OCI-LY1 (cell line): ENCODE measurements at regions not wholly inside any gene's neighbourhood (a gene's known extent, or its start where the extent isn't known, plus 50 kb on each side); places are given as distances from the start of the nearest gene placed in this dataset.

ENCODE experiments used
- EZH2 ChIP-seq: fragments of 200-600 bp; sonication (generic), shearing (Covaris generic); IDR thresholded peaks from 2 replicates; pipeline ENCODE4 v1.8.0; 2017; ENCODE audit warnings: borderline replicate concordance, mixed run types, mild to moderate bottlenecking, antibody characterized with exemption, low read length, moderate library complexity, mixed read lengths
- TF ChIP-seq, protein P1 (sequence below): fragments of 200-600 bp; sonication (generic), shearing (Covaris generic); IDR thresholded peaks from 2 replicates; pipeline ENCODE4 v1.5.1; 2017; ENCODE audit warnings: mild to moderate bottlenecking, antibody characterized with exemption, low read length, moderate library complexity, mixed read lengths

DNA sequence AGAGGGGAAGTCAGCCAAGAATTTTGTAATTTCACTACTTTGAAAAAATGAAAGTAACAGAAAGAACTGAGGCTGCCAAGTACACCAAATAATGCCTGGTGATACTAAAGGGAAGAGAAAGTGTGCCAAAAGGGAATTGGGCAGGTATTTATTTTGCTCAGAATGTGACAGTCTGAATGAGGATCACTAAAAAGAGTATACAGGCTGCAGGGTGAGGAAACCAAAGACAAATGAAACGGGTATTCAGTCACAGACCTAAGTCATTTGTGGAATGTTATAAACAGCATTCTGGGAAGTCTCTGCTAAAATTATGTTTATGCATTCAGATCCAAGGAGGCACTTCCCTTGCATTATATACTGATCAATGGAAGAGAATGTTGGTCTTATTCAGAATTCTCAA is 418.6 kb upstream of the SLC39A10 start:
- TF ChIP-seq, protein P1, sequence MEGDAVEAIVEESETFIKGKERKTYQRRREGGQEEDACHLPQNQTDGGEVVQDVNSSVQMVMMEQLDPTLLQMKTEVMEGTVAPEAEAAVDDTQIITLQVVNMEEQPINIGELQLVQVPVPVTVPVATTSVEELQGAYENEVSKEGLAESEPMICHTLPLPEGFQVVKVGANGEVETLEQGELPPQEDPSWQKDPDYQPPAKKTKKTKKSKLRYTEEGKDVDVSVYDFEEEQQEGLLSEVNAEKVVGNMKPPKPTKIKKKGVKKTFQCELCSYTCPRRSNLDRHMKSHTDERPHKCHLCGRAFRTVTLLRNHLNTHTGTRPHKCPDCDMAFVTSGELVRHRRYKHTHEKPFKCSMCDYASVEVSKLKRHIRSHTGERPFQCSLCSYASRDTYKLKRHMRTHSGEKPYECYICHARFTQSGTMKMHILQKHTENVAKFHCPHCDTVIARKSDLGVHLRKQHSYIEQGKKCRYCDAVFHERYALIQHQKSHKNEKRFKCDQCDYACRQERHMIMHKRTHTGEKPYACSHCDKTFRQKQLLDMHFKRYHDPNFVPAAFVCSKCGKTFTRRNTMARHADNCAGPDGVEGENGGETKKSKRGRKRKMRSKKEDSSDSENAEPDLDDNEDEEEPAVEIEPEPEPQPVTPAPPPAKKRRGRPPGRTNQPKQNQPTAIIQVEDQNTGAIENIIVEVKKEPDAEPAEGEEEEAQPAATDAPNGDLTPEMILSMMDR: no peak
- no peak for TF ChIP-seq EZH2
